ENCODE measurements at regions not wholly inside any gene's neighbourhood (a gene's known extent, or its start where the extent isn't known, plus 50 kb on each side); places are given as distances from the start of the nearest gene placed in this dataset.

DNA sequence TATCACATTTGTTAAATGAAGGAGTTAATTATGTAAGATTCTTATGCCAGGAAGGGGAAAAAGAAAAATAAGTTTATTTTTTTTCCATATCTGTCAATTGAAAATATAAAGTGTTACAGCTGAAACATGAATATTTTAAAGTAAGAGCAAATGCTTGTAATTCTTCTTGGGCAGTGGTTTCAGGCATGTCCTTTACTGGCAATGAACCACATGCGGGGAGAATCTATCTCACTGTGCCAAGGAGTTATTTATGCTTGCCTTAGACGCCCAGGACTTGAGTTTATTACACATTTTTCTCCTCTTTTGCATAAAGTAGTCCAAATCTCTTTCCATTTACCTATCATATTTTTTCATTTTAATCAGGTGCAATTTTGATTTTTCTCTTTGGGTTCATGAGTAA, 207.8 kb upstream of the NRIP1 start:
- no peak overlapping the region for H3K4me3 ChIP-seq
- no peaks in the 10 kb centered on the region for H3K27me3 ChIP-seq
- TF ChIP-seq, protein P1, sequence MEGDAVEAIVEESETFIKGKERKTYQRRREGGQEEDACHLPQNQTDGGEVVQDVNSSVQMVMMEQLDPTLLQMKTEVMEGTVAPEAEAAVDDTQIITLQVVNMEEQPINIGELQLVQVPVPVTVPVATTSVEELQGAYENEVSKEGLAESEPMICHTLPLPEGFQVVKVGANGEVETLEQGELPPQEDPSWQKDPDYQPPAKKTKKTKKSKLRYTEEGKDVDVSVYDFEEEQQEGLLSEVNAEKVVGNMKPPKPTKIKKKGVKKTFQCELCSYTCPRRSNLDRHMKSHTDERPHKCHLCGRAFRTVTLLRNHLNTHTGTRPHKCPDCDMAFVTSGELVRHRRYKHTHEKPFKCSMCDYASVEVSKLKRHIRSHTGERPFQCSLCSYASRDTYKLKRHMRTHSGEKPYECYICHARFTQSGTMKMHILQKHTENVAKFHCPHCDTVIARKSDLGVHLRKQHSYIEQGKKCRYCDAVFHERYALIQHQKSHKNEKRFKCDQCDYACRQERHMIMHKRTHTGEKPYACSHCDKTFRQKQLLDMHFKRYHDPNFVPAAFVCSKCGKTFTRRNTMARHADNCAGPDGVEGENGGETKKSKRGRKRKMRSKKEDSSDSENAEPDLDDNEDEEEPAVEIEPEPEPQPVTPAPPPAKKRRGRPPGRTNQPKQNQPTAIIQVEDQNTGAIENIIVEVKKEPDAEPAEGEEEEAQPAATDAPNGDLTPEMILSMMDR (IDR thresholded peaks at IDR 0.05), result no peak
- TF ChIP-seq POLR2A (IDR thresholded peaks at IDR 0.05), result no peak
- TF ChIP-seq POLR2AphosphoS5 (IDR thresholded peaks at IDR 0.05; ENCODE audit: insufficient read depth in 1 of 2, low read depth in 1 of 2), result no peak
- no peaks in the 10 kb centered on the region for H3K36me3 ChIP-seq
- intact Hi-C loops (cut with DNase I), result no loop called here
- no peaks in the 10 kb centered on the region for H3K4me1 ChIP-seq
- H3K9me3 ChIP-seq, result no peaks in the 10 kb centered on the region
- no peak for DNase-seq (ENCODE audit: extremely low spot score in 2 of 2)
- no peak overlapping the region for H3K27ac ChIP-seq

DNA sequence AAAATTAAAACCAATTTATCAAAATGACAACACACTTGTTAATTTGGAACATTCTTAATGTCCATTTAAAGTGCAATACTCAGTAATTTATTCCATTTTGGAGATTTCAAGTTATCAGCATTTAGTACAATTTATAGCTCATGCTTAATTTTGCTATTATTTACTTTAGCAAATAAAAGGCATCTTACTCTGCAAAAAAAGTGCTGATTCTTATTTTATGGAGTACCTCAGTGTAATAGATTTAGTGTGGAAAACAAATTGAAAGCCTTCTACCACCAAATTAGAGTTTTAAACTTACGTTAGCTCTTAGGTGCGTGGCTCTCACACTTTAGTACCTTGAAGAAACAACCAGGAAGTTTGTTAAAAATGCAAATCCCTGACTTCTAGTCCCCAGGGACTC, 208.4 kb upstream of the NRIP1 start:
- Histone ChIP-seq H3K27ac (no peak overlapping the region), H3K9me3 (no peaks in the 10 kb centered on the region), H3K4me1 (no peaks in the 10 kb centered on the region), H3K27me3 (no peaks in the 10 kb centered on the region), H3K36me3 (no peaks in the 10 kb centered on the region), H3K4me3 (no peak overlapping the region)
- intact Hi-C loops (cut with DNase I), result no loop called here
- no peak for DNase-seq (ENCODE audit: extremely low spot score in 2 of 2)
- TF ChIP-seq POLR2A (IDR thresholded peaks at IDR 0.05), result no peak
- TF ChIP-seq, protein P1 (IDR thresholded peaks at IDR 0.05), result no peak
- TF ChIP-seq POLR2AphosphoS5 (IDR thresholded peaks at IDR 0.05; ENCODE audit: insufficient read depth in 1 of 2, low read depth in 1 of 2), result no peak

DNA sequence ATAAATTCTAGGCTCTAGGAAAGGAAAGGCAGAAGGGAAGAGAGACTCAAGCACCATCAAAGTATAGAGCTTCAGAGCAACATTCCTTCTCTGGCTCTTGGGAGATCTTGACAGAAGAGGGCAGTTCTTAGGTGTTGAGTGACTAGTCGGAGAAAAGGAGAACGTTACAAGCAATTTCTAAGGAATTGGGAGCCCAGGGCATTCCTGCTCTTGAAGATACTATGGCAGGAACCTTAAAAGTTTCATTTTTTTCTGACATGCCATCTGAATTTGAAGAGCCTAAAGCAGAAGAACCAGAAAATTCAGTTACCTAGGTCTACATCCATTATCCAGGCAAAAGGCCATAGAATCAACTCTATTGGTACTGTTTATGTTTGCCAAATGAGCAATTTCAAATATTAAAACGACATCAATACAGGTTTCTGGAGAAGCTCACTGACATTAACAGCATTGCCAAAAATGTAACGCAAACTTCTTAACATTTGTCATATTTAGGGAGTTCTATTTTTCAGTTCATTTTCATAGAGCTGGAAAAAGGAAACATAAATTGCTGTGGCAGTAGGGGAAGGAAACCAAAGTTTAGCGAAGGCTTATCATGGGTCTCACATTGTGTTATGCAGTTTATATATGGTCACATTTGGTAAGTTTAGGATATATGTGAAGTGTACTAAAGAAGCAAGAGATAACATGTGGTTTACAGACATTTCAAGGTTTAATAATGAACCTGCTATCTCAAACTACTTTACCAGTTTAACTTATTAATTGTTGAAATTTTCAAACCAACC, 210.1 kb upstream of the NRIP1 start:
- Histone ChIP-seq H3K27me3 (no peaks in the 10 kb centered on the region), H3K27ac (no peak overlapping the region), H3K36me3 (no peaks in the 10 kb centered on the region), H3K4me1 (no peaks in the 10 kb centered on the region), H3K4me3 (no peak overlapping the region), H3K9me3 (no peaks in the 10 kb centered on the region)
- TF ChIP-seq, protein P1 (IDR thresholded peaks at IDR 0.05), result no peak
- TF ChIP-seq POLR2AphosphoS5 (IDR thresholded peaks at IDR 0.05; ENCODE audit: insufficient read depth in 1 of 2, low read depth in 1 of 2) (no peak), POLR2A (IDR thresholded peaks at IDR 0.05) (no peak)
- no peak for DNase-seq (ENCODE audit: extremely low spot score in 2 of 2)
- intact Hi-C loops (cut with DNase I), result no loop called here

DNA sequence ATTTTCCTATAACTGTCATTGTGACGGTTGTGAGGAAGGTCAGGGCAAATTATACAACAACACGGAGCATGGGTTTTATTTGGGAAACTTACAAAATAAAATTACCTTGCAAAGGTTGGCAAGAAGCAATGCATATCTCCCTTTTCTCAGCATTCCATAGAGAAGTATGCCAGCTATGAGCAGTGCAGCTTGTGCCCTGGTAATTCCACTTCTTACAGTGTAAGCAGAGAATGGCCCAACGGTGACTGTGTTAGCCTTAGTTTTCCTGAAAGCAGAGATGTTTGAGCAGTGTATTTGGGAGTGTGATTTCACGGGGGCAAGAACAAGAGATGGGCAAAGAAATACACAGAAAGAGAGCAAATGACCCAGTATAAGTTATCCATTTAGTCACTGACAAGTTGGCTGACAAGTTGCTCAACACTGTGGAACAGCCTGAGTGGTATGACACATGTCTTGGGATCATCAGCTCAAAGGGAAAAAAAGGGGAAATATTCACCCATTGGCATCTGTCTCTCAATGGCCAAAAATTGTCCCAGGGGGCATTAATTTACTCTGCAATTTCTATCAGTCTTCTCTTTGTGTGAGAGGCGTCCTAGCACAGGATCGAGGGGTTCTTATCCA, 210.9 kb upstream of the NRIP1 start:
- Histone ChIP-seq H3K4me3 (no peak overlapping the region), H3K4me1 (no peaks in the 10 kb centered on the region), H3K9me3 (no peaks in the 10 kb centered on the region), H3K36me3 (no peaks in the 10 kb centered on the region), H3K27me3 (no peaks in the 10 kb centered on the region), H3K27ac (no peak overlapping the region)
- TF ChIP-seq POLR2A (IDR thresholded peaks at IDR 0.05), result no peak
- no peak for TF ChIP-seq POLR2AphosphoS5 (IDR thresholded peaks at IDR 0.05; ENCODE audit: insufficient read depth in 1 of 2, low read depth in 1 of 2)
- TF ChIP-seq, protein P1 (IDR thresholded peaks at IDR 0.05), result no peak
- DNase-seq (ENCODE audit: extremely low spot score in 2 of 2), result no peak
- intact Hi-C loops (cut with DNase I), result no loop called here

DNA sequence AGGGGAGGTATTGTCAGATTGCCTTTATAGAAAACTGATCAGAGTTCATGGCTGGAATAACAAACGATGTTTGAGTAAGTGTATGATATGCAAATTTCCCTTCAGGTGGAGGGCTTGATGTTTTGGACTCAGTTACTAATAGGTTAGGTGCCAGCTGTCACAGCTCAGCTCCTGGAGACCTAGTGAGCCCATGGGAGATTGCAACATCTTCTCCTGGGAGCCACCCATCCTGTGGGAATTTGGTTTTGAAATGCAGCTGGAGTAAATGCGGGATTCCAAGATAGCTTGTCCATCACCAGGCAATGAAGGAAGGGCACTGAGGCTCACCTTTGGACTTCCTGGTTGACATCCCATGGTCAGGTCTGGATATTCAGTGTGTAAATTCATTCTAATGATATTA, 211.4 kb upstream of the NRIP1 start:
- Histone ChIP-seq H3K4me3 (no peak overlapping the region), H3K9me3 (no peaks in the 10 kb centered on the region), H3K27ac (no peak overlapping the region), H3K36me3 (no peaks in the 10 kb centered on the region), H3K4me1 (no peaks in the 10 kb centered on the region), H3K27me3 (no peaks in the 10 kb centered on the region)
- intact Hi-C loops (cut with DNase I), result no loop called here
- TF ChIP-seq, protein P1 (IDR thresholded peaks at IDR 0.05), result no peak
- TF ChIP-seq POLR2A (IDR thresholded peaks at IDR 0.05) (no peak), POLR2AphosphoS5 (IDR thresholded peaks at IDR 0.05; ENCODE audit: insufficient read depth in 1 of 2, low read depth in 1 of 2) (no peak)
- no peak for DNase-seq (ENCODE audit: extremely low spot score in 2 of 2)

Data from vagina (tissue), 2 donors.